B cell (primary cell): ENCODE measurements at regions not wholly inside any gene's neighbourhood (a gene's known extent, or its start where the extent isn't known, plus 50 kb on each side); places are given as distances from the start of the nearest gene placed in this dataset.

Experiments used
- EZH2 ChIP-seq: IDR thresholded peaks from 2 replicates; pipeline ENCODE4 v1.6.1; 2012; ENCODE audit warnings: borderline replicate concordance, low read depth, mild to moderate bottlenecking, moderate library complexity, low read length; ENCODE audit not compliant: insufficient read depth, poor library complexity, severe bottlenecking
- TF ChIP-seq, protein P1 (sequence below): fragments of 200-600 bp; IDR thresholded peaks from one replicate; pipeline ENCODE4 v1.8.0; 2022; ENCODE audit warnings: antibody characterized with exemption, mild to moderate bottlenecking

DNA sequence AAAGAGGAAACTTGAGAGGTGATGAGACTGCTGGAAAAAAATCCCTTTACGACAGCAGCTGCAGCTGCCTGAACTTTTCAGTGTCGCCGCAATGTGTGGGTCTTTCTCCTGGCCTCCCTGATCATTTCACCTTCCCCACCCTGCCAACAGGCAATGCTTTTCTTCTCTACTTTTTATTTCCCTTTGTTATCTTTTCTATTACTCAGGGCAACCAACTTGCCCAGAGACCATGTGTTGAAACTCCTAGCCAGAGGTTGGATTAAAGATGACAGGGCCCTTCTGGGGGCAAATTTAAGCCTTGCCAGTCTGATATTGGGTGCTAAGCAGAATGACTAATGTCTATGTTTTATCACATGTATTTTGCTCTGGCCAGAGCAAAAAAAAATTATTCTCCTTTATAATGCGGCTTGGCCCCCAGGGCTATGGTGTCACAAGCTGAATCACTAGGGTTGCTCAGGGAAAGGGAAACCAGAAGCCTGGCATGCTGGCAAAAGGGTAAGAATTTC is 51.5 kb upstream of the CFAP20DC start:
- TF ChIP-seq, protein P1, sequence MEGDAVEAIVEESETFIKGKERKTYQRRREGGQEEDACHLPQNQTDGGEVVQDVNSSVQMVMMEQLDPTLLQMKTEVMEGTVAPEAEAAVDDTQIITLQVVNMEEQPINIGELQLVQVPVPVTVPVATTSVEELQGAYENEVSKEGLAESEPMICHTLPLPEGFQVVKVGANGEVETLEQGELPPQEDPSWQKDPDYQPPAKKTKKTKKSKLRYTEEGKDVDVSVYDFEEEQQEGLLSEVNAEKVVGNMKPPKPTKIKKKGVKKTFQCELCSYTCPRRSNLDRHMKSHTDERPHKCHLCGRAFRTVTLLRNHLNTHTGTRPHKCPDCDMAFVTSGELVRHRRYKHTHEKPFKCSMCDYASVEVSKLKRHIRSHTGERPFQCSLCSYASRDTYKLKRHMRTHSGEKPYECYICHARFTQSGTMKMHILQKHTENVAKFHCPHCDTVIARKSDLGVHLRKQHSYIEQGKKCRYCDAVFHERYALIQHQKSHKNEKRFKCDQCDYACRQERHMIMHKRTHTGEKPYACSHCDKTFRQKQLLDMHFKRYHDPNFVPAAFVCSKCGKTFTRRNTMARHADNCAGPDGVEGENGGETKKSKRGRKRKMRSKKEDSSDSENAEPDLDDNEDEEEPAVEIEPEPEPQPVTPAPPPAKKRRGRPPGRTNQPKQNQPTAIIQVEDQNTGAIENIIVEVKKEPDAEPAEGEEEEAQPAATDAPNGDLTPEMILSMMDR: no peak
- TF ChIP-seq EZH2: no peak
